HG03097 (cell line): ENCODE measurements at regions not wholly inside any gene's neighbourhood (a gene's known extent, or its start where the extent isn't known, plus 50 kb on each side); places are given as distances from the start of the nearest gene placed in this dataset.

Experiments
- ATAC-seq: cut with Tn5 transposase; IDR thresholded peaks from one replicate; pipeline ENCODE4 v1.9.1; 2021; ENCODE audit not compliant: unreplicated experiment, low FRiP score

DNA sequence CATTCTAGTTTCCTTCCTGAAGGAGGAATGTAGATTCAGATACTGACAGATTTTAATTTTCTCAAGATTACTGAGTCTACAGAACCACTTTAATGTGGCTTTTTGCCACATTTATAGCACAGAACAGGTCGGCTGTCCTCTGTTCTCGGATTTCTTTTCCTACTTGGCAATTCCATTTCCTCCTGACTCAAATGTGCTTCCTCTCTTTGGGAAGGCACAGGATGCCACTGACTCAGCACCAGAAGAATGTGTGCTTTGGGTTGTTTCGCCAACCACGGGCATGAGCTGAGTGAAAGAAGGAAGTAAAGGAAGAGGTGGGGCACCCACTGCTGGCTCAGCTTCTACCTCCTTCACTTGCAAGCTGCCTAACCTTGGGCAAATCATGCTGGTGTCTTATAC, 970.6 kb upstream of the ACVR2A start:
- no peak for ATAC-seq

DNA sequence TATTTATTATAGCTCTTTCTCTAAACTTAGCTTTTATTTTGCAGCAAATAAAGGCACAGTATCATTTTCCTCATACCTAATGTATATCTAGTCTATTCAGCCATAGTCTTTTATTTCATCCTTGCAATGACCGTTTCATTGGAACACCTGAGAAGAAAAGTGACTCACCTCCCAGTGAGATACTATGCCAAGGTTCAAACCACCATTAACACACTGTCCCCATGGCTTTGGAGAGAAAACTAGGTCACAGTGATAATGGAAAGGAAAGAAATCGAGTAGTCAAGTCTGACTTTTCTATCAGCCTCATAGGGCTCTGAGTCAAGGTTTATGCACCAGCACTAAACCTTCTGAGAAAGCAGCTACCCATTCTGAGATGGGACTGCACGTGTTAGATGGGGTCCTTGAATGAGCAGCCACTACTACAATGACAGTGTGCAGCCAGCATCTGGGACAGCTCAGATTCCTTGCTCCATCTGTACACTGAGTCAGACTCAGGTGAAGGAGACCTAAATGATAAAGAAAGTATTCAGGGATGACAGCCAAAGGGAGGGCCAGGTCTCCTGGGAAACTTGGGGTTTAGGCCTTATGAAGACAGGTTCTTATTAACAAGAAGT, 971.1 kb upstream of the ACVR2A start:
- no peak for ATAC-seq

DNA sequence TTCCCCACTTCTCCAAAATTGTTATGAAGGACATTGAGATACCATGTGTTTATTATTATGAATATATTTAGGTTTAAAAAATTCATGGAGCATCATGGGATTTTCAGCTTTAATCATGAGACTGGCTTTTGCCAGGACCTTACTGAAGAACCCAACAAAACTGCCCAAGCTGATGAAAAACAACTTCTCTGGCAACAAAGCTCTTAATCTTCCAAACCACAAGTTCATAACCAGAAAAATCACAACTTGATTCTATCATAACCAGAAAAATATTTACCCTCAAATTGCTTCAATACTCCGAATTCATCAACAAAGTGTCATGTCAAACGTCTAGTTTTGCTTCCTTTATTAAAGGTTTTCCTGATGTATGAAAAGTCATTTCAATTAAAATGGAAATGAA, 971.8 kb upstream of the ACVR2A start:
- no peak for ATAC-seq

DNA sequence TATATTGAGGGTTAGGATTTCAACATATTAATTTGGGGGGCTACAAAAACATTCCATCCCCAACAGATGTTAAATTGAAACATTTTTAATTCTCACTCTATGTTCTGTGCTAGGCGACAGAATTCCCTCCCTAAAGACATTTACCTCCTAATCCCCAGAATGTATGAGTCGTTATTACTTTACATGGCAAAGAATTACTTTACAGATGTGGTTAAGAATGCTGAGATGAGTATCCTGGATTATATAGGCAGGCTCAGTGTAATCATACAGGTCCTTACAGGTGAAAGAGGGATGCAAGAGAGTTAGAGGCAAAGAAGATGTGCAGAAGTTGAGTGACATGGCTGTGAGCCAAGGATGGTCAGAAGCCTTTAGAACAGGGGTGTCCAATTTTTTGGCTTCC, 974.1 kb upstream of the ACVR2A start:
- no peak for ATAC-seq

DNA sequence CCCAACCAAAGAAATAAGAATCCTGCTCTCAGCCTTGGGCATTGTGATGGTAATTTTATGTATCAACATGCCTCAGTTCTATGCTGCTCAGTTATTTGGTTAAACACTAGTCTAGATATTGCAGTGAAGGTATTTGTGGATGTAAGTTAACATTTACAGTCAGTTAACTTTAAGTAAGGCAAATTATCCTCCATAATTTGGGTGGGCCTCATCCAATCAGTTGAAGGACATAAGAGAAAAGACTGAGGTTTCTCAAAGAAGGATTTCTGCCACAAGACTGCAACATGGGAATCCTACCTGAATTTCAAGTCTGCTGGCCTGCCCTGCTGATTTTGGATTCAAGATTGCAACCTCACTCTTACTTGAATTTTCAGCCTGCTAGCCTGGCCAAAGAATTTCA, 975.5 kb upstream of the ACVR2A start:
- ATAC-seq: no peak

DNA sequence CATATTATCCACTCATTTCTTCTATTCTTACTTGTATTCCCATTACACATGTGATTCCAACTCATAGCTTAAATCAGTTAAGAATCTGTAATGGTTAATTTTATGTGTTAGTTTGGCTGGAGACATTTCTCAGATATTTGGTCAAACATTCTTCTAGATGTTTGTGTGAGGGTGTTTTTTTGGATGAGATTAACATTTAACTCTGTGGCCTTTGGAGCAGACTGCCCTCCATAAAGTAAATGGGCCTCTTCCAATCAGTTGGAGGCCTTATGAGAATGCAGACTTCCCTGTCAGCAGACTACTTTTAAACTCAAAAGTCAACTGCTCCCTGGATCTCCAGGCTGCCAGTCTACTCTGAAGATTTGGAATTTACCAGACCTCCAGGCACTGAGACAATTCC, 976.8 kb upstream of the ACVR2A start:
- no peak for ATAC-seq

DNA sequence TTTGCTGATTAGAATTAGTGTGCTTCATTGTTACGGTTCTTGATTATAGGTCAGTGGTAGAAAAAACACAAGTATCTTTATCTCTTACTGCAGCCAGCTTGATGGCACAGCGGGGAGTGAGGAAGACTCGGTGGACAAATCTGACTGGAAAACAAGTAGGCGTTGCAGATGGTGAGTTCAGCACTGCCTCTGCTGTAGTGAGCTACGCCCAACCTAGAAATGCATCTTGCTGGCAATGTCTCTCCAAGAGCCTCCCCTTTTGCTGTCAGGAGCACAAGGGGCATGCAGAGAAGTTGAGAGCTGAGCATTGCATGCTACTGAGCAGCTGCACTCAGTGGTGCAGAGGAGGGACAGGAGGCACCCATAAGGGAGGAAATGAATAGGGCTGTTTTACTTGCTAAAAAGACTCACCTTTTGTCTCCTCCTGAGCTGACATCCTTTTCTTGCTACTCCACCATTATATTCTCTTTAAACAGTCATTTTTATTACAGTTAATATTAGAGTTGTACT, 977.3 kb upstream of the ACVR2A start:
- ATAC-seq: no peak

DNA sequence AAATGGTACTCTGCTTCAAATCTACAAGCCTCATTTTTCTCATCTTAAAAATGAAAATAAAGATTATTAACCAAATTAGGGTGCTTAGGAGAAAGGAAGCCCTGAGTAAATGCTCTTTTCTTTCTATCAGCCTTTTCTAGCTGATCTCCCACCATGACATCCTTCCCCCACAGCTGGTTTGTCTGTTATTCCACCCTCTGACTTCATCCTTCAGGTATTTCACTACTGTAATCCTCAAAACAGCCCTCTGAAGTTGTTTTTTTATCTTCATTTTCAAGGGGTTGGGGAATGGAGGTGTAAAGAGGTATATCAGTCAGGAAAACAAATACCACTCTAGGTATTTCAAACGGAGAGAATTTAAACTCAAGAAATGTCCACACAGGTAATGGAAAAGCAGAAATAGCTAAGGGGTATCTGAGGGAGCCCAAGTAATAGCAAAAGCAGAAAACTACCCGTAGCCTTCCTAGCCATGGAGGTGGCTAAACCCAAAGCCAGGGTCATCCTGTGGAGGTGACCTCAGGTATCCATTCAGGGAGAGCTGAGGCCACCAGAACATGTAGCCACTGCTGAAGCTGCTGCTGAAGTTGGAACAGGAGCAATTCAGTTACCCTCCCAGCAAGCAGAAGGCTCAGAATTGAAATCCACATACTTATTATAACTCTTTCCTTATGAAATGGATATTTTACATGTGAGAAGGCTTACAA, 990.9 kb upstream of the ACVR2A start:
- ATAC-seq: no peak

DNA sequence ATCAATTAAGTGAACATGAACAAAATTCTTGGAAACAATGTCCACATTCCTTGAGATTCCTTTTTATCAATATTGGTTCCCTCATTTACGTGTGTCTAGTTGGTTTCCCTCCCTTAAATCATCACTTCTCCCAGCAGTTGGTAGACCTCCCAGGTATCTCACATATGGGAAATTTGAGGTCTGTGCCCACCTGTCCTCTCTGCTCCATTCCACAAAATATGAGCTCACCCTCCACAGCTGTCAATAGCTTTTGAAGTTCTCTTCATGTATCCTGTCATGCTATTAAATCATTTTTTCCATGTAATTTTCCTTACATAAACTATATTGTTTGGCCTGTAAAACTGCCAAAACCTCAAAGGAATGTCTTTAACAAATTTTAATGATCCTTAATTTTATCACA, 992.2 kb upstream of the ACVR2A start:
- ATAC-seq: no peak

DNA sequence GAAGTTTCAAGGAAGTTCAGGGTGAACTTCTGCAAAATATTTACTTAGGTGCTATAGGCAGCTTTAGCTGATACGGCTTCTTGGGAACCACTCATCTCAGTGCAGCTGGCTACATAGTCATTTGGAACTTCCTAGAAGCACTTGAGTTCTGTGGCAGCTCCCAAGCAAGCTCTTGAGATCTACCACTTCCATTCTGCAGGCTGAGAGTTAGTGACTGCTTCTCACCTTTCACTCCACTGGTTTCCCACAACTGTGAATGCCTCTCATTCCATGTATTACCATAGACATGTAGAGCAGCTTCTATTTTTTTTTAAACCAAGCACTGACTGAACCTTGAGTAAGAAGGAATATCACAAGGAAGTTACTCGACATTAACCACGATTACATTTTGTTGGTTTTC, 994.1 kb upstream of the ACVR2A start:
- no peak for ATAC-seq

DNA sequence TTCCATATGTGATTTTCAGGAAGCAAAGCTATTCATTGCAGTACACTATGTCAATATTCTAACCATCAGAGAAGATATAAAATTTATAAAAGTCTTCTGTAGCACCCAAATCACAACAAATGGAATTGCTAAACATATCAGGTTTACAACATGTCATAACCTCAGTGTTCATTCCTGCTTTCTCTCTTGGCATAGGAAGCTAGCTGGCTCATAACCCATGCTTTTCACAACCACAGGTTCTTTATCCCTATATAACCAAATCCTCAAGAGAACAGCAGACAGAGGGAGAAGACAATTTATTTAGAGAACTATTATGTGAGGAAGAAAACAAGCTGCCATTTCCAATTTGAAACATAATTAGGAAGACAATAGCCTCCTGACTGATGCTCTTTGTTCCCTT, 997.0 kb upstream of the ACVR2A start:
- ATAC-seq: no peak

DNA sequence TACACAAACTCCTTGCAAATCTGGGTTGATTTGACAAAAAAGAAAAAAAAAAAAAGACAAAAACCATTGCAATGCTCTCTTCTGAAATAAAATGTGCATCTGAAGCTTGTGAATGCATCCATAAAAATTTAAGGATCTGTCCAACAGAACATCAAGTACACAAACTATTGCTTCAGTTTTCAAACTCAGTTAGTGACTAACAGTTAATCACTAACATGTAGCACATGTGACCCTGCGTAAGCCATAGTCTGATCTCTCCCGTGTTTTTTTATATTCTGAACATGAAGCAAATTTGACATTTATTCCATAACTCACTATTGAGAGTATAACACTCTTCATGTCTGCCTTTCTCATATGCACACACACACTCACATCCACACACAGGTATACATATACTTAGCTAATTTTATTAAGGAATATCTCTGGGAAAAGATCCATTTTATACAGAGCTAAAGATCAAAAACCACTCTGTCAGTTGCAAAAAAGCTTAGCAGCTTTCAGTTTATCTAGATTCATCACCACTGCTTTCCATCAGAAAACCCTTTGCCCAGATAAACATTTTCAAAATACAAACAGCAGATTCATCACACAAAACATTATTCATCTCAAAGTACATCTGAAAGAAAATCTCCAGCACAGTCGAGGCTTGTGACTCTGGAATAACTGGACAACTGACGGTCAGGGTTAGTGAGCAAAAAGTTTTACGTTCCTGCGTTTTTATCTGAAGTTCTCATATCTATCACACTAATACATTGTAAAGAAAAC, 1000.4 kb upstream of the ACVR2A start:
- ATAC-seq: no peak

DNA sequence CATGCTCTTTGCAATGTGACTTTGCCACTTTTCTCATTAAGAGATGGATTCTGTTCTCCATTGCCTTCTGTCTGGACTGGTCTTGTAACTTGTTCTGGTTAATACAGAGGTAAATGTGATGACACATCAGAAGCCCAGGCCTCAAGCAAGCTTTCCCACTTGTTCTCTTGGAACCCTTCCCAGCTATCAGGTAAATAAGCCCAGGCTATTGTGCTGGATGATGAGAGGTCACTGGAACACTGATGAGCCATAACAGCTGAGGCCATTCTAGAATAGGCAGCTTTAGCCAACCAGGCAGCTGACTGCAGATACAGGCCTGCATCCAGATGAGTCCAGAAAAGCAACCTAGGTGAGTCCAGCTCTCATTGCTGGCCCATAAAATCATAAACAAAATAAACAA, 1007.0 kb upstream of the ACVR2A start:
- no peak for ATAC-seq

DNA sequence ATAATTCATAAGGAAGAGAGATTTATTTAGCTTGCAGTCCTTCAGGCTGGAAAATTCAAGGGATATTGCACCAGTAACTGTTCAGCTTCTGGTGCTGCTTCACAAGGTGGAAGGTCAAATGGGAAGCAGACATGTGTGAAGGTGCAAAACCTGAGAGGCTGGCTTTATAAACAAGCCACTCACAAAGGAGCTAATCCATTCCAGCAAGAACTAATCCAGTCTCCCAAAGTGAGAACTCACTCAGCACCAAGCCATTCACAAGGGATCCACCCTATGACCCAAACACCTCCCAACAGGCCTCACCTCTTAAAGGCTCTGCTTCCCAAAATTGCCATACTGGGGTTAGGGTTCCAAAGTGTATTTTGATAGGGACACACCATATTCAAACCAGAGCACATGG, 1018.4 kb upstream of the ACVR2A start:
- ATAC-seq: no peak

DNA sequence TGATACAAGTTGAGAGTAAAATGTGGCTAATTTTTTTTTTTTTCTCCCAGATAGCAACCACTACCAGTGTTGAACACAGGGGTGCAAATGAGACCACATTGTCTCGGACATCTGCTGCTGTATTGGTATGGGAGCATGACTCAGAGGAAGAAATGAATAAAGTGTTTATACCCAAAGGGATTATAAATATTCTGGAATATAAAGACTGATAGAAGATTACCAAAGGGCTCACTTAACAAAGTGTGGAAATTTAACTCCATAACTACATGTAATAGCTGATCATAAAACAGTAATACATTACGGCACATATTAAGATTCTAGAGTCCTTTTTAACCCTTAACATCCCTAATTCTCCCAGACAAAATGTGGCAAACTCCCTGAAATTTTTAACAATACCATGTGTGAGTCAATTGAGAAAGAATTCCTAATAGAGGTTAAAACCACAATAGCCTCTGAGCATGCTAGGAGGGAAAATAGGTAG, 1023.0 kb upstream of the ACVR2A start:
- ATAC-seq: no peak

DNA sequence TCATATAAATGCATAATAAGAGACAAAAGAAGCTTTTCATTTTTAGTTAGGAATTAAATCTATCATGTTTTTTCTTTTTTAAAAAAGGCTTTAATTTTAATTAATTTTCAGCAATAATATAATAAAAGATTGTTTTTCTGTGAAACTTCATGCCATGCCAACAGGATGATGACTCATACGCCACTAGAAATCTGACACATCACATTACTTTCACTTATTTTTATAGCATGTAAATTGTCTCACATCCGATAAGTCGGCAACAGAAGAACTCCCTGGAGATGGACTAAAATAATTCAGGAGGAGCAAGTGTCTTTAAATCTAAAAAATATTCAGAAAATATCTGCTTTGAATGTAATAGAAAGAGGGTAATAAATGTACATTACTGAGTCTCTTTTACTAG, 1024.2 kb upstream of the ACVR2A start:
- no peak for ATAC-seq

DNA sequence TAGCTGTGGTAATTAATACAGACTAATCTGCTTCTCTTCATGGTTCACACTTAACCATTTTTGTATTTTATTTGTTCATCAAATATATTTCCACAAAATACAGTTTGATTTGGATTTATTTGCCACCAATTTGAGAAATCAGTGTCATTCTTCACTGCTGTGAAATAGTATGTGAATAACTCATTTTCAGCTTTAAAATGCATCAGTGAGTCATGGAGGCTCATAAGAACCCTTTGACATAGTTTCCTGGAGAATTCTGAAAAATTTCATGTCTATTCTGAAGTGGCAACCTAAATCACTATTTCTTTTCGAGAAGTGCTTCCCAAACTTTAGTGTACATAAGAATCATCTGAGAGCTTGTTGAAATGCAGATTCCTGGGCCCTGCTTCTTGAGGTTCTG, 1026.7 kb upstream of the ACVR2A start:
- no peak for ATAC-seq

DNA sequence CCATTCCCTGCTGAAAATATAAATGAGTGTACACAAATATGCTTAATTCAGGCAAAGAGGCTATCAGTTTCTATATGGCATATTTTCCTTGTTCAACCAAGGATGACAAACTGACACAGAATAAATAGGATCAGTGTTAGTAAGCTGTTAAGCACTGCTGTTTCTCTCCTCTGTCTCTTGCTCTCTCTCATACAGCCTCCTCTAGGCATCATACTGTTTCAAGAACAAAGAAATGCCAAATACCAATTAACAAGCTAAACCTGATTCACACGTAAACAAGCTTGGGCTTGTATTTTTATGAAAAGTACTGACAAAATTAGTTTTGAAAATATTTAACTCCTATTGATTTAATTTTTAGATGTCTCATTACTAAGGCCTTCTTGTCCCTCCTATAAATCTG, 1027.2 kb upstream of the ACVR2A start:
- ATAC-seq: no peak

DNA sequence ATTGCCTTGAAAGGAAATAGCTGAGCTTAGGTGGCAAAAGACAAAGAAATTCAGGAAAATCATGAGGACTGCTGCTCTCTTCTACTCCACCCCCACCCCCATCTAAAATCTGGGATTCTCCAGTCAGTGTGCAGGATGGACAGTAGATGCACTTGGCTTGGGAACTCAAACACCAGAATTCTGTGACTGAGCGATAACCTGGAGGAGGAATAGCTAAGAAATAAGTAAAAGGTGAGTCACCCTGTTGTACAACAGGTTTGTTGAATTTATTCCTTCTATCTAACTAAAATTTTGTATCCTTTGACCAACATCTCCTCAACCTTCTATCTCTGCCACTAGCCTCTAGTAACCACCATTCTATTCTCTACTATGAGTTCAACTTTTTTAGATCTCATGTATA, 1029.9 kb upstream of the ACVR2A start:
- ATAC-seq: no peak

DNA sequence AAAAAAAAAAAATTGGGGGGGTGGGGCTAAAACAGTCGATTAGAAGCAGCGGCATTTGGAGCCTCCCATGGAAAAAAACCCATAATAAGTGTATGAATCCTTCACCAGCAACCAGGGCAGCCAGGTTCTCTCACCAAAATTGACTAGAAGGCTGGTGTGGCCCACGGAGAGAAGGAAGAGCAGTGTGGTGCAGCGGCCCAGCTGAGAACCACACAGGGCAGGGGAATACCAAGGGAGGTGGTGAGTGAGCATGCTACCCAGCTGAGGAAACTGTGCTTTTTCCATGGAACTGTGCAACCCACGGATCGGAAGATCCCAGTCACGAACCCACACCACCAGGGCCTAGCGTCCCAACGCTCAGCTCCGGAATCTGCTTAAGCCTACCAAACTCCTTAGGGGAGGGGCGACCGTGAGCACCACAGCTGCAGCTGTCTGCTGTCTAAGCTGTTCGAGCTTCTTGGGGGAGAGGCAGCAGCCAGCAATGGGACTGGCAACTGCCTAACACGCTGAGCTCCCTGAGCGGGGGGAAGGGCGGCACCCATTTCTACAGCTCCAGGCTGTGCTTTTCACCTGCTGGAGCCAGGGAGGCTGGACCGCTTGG, 1037.2 kb upstream of the ACVR2A start:
- ATAC-seq: no peak

DNA sequence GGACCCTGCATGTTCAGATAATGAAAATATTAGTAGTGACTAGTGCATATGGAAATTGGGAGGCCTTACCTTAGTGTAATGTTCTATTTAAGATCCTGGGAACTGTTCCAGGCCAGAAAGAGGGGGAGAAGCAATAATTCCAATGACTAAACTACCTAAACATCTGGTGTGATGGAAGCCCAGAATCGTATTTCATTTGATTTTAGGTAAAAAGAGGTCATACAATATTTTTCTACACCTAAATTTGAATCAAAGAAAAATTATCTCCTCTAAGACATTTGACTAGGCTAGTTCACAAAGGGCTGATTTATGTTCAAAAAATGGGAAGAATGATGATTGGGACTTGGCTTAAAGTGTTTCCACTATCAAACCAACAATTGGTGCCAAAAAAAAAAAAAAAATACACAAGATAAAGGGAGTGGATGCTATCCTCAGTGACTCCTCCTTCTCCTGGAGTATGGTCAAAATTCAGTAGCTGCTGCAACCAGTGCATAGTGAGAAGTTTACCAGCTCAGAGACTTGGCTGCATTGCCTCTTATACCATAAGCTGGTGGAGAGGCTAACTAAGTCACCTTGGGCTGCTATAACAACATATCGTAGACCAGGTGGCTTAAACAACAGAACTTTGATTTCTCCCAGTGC, 1038.3 kb upstream of the ACVR2A start:
- no peak for ATAC-seq
